ENCODE measurements at regions not wholly inside any gene's neighbourhood (a gene's known extent, or its start where the extent isn't known, plus 50 kb on each side); places are given as distances from the start of the nearest gene placed in this dataset.

DNA sequence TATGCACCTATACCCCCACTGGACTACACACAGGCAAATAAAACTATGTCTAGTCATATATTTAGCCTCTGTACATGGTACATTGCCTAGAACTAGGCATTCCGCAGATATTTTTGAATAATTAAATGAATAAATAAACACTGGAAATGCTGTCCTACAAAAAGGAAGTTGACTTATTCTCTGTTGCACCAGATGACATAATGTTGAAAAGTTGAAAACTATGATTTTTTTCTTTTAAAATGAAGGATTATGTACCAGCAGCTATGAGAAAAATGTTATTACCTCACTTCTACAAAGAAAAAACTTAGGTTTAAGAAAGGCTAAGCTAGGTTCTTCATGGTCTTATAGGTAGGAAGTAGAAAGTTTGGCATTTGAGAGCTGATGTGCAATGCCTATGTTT is 856.6 kb downstream of the METTL15 start:
- TF ChIP-seq POLR2A (IDR thresholded peaks at IDR 0.05; ENCODE audit: low read depth, low read length) (no peak), CTCF (IDR thresholded peaks at IDR 0.05; ENCODE audit: extremely low read depth in 1 of 2, insufficient read depth in 1 of 2, low read depth in 1 of 2, low read length in 2 of 2) (no peak), FOS (IDR thresholded peaks at IDR 0.05; ENCODE audit: borderline replicate concordance, insufficient read depth, low read length) (no peak), POLR2AphosphoS5 (IDR thresholded peaks at IDR 0.05; ENCODE audit: insufficient read depth, low read depth, low read length) (no peak)
